CD4-positive, CD25-positive, alpha-beta regulatory T cell (primary cell): ENCODE measurements at regions not wholly inside any gene's neighbourhood (a gene's known extent, or its start where the extent isn't known, plus 50 kb on each side); places are given as distances from the start of the nearest gene placed in this dataset.

ENCODE experiments used
- ATAC-seq, 2 donors: fragments of 150-1000 bp; cut with Tn5 transposase; one replicate each; pipeline ENCODE4 v1.10.0; 2021; ENCODE audit warnings: low read depth in 2 of 2, moderate number of reproducible peaks in 2 of 2, moderate library complexity in 1 of 2
- DNase-seq, 3 donors: peaks; one replicate each; pipeline versions ENCODE4 v3.0.0 to v3.0.0-alpha.2; 2012 to 2022; ENCODE audit warnings: mixed read lengths in 1 of 3
- H3K27ac ChIP-seq: one replicate; pipeline ENCODE4 v1.7.0; 2013; ENCODE audit warnings: mild to moderate bottlenecking, low read length; ENCODE audit not compliant: insufficient read depth, poor library complexity, severe bottlenecking
- H3K27me3 ChIP-seq: one replicate; pipeline ENCODE4 v1.7.0; 2013; ENCODE audit warnings: low read length; ENCODE audit not compliant: control insufficient read depth, insufficient read depth
- H3K36me3 ChIP-seq: one replicate; pipeline ENCODE4 v1.7.0; 2013; ENCODE audit warnings: mild to moderate bottlenecking, low read length, moderate library complexity; ENCODE audit not compliant: control insufficient read depth, insufficient read depth
- H3K4me1 ChIP-seq: 2 replicates; pipeline ENCODE4 v1.7.0; 2013; ENCODE audit warnings: mild to moderate bottlenecking, low read length; ENCODE audit not compliant: insufficient read depth, control insufficient read depth, poor library complexity, severe bottlenecking
- H3K4me3 ChIP-seq: one replicate; pipeline ENCODE4 v1.7.0; 2013; ENCODE audit warnings: low read depth, mild to moderate bottlenecking, low read length, moderate library complexity
- H3K9me3 ChIP-seq, 2 experiments: 1 replicate in 1 of 2; 2 replicates in 1 of 2; pipeline ENCODE4 v1.7.0; 2013; ENCODE audit warnings: low read length in 2 of 2, mild to moderate bottlenecking in 1 of 2, moderate library complexity in 1 of 2; ENCODE audit not compliant: control insufficient read depth in 2 of 2
- H3K27ac Mint-ChIP-seq, 3 donors: one replicate each; pipeline ENCODE4 v1.8.0; 2020 to 2022; ENCODE audit warnings: mild to moderate bottlenecking in 3 of 3, mixed read lengths in 3 of 3, moderate library complexity in 2 of 3
- H3K27me3 Mint-ChIP-seq: one replicate; pipeline ENCODE4 v1.8.0; 2022; ENCODE audit warnings: mild to moderate bottlenecking, mixed read lengths
- H3K36me3 Mint-ChIP-seq: one replicate; pipeline ENCODE4 v1.8.0; 2020; ENCODE audit warnings: mixed read lengths
- H3K4me1 Mint-ChIP-seq, 4 donors: one replicate each; pipeline ENCODE4 v1.8.0; 2020 to 2022; ENCODE audit warnings: mixed read lengths in 4 of 4, mild to moderate bottlenecking in 1 of 4
- H3K4me3 Mint-ChIP-seq, 4 donors: one replicate each; pipeline ENCODE4 v1.8.0; 2020 to 2022; ENCODE audit warnings: mild to moderate bottlenecking in 4 of 4, mixed read lengths in 4 of 4, moderate library complexity in 3 of 4
- H3K9me3 Mint-ChIP-seq, 7 donors: one replicate each; pipeline ENCODE4 v1.8.0; 2020 to 2022; ENCODE audit warnings: mixed read lengths in 7 of 7, mild to moderate bottlenecking in 3 of 7, moderate library complexity in 2 of 7

- H3K4me3 Mint-ChIP-seq: no peak overlapping the region
- Histone ChIP-seq H3K4me1 (no peaks in the 10 kb centered on the region), H3K36me3 (no peaks in the 10 kb centered on the region), H3K4me3 (no peak overlapping the region), H3K9me3 (no peaks in the 10 kb centered on the region), H3K27ac (no peak overlapping the region), H3K27me3 (no peaks in the 10 kb centered on the region)
- peaks cover 5% of the 10 kb centered on the region for H3K36me3 Mint-ChIP-seq
- peaks cover 0 to 11% (median 2%) of the 10 kb centered on the region in 7 donors for H3K9me3 Mint-ChIP-seq
- no peak for DNase-seq
- H3K4me1 Mint-ChIP-seq: peaks cover 0 to 13% (median 5%) of the 10 kb centered on the region in 4 donors
- ATAC-seq: no peak
- H3K27ac Mint-ChIP-seq: no peak overlapping the region
- peaks cover 10% of the 10 kb centered on the region for H3K27me3 Mint-ChIP-seq
These were observed 91.8 kb upstream of the BCL6 start for GRCh38 chr3:187836823-187837770.

DNA sequence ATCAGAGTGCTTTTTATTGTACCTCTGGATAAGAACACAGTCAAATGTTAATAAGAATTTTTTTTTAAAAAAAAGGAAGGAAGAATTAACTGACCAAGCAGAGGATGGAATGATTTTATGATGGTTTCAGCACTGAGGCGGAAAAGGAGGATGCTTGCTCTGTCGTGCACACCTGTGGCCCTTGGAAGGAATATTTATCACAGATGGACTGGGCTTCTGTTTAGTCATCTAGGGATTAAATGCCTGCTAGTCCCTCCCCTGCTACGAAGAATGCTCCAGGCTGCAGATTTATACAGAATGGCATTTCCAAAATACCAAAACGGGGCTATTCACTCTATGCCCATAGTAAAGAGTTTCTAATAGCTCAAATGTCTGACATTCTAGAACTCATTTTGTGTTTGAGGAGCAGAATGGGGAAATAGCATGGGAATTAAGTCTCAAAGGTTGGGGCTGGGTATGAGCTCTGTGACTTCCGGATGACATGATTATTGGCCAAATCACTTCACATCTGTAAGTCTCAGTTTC, 92.8 kb upstream of the BCL6 start:
- peaks cover 0 to 13% (median under 1%) of the 10 kb centered on the region in 4 donors for H3K4me1 Mint-ChIP-seq
- H3K36me3 ChIP-seq: no peaks in the 10 kb centered on the region
- no peaks in the 10 kb centered on the region for H3K27me3 ChIP-seq
- no peak overlapping the region for H3K4me3 Mint-ChIP-seq
- peaks cover 4% of the 10 kb centered on the region for H3K27me3 Mint-ChIP-seq
- DNase-seq (no peak), ATAC-seq (no peak)
- H3K4me1 ChIP-seq: no peaks in the 10 kb centered on the region
- peaks cover 0 to 11% (median 2%) of the 10 kb centered on the region in 7 donors for H3K9me3 Mint-ChIP-seq
- no peaks in the 10 kb centered on the region for H3K9me3 ChIP-seq
- H3K27ac ChIP-seq: no peak overlapping the region
- H3K36me3 Mint-ChIP-seq: peaks cover 5% of the 10 kb centered on the region
- no peak overlapping the region for H3K4me3 ChIP-seq
- no peak overlapping the region for H3K27ac Mint-ChIP-seq

DNA sequence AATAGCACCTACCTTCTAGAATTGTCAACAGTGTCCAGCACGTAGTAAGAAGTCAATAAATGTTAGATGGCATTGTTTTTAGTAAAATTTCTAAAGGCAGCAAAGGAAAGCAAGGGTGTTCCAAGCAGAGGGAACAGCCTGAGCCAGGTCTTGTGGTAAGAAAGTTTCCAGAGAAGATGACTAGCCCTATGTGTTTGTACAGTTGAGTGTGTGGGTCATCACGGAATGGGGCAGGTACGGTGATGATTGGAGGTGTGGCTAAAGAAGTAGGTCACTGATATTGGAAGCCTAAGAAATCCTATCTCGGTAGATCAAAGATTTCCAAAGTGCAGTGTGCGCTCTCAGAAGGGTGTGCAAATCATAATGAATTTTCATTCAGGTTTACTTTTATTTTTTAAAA, 94.2 kb upstream of the BCL6 start:
- H3K9me3 ChIP-seq: no peaks in the 10 kb centered on the region
- H3K4me3 Mint-ChIP-seq: no peak overlapping the region
- H3K27me3 Mint-ChIP-seq: peaks cover 4% of the 10 kb centered on the region
- no peaks in the 10 kb centered on the region for H3K27me3 ChIP-seq
- H3K36me3 ChIP-seq: no peaks in the 10 kb centered on the region
- H3K27ac Mint-ChIP-seq: no peak overlapping the region
- no peak overlapping the region for H3K27ac ChIP-seq
- peaks cover 0 to 11% (median 2%) of the 10 kb centered on the region in 7 donors for H3K9me3 Mint-ChIP-seq
- H3K36me3 Mint-ChIP-seq: peaks cover 5% of the 10 kb centered on the region
- no peak for DNase-seq
- H3K4me1 ChIP-seq: no peaks in the 10 kb centered on the region
- H3K4me3 ChIP-seq: no peak overlapping the region
- ATAC-seq: no peak
- H3K4me1 Mint-ChIP-seq: peaks cover 0 to 13% (median 0%) of the 10 kb centered on the region in 4 donors

GRCh38 chr3:187840856-187841255, 95.6 kb upstream of the BCL6 start:
- Mint-ChIP-seq H3K9me3 (no peaks in the 10 kb centered on the region), H3K27me3 (peaks cover 4% of the 10 kb centered on the region), H3K27ac (no peak overlapping the region), H3K4me1 (peaks cover 0 to 9% (median 0%) of the 10 kb centered on the region in 4 donors), H3K36me3 (no peaks in the 10 kb centered on the region), H3K4me3 (no peak overlapping the region)
- ATAC-seq (no peak), DNase-seq (no peak)
- Histone ChIP-seq H3K36me3 (no peaks in the 10 kb centered on the region), H3K4me3 (no peak overlapping the region), H3K27me3 (no peaks in the 10 kb centered on the region), H3K4me1 (no peaks in the 10 kb centered on the region), H3K27ac (no peak overlapping the region), H3K9me3 (no peaks in the 10 kb centered on the region)

DNA sequence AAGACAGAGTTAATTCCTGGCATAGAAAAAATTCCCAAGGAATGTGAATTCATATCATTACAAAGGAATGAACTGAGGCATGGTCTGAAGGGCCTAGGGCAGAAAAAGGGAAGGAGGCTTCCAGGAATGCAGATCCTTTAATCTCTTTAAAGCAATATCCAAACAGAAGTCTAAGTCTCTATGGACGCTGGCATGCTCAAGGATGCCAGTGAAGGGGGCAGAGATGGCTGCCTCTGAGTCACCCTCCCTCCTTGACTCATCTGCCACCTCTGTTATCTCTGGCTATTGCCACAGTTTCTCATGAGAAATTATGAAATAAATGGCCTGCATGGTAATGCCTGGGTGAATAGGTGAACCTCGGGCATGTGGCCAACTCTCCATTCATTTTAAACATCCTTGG, 96.3 kb upstream of the BCL6 start:
- no peaks in the 10 kb centered on the region for H3K36me3 ChIP-seq
- no peak overlapping the region for H3K4me3 ChIP-seq
- Mint-ChIP-seq H3K27ac (no peak overlapping the region), H3K4me1 (peaks cover 0 to 9% (median 0%) of the 10 kb centered on the region in 4 donors), H3K9me3 (peaks cover 0 to 1% (median 0%) of the 10 kb centered on the region in 7 donors), H3K27me3 (peaks cover 4% of the 10 kb centered on the region), H3K36me3 (no peaks in the 10 kb centered on the region), H3K4me3 (no peak overlapping the region)
- ATAC-seq (no peak), DNase-seq (no peak)
- H3K9me3 ChIP-seq: no peaks in the 10 kb centered on the region
- no peak overlapping the region for H3K27ac ChIP-seq
- no peaks in the 10 kb centered on the region for H3K4me1 ChIP-seq
- H3K27me3 ChIP-seq: no peaks in the 10 kb centered on the region

- no peaks in the 10 kb centered on the region for H3K27me3 ChIP-seq
- ATAC-seq: no peak
- Mint-ChIP-seq H3K27me3 (peaks cover 4% of the 10 kb centered on the region), H3K4me3 (no peak overlapping the region), H3K4me1 (peaks cover 0 to 9% (median 0%) of the 10 kb centered on the region in 4 donors), H3K36me3 (no peaks in the 10 kb centered on the region), H3K27ac (no peak overlapping the region), H3K9me3 (peaks cover 0 to 1% (median 0%) of the 10 kb centered on the region in 7 donors)
- H3K4me1 ChIP-seq: no peaks in the 10 kb centered on the region
- H3K9me3 ChIP-seq: no peaks in the 10 kb centered on the region
- no peak for DNase-seq
- H3K4me3 ChIP-seq: no peak overlapping the region
- no peak overlapping the region for H3K27ac ChIP-seq
- H3K36me3 ChIP-seq: no peaks in the 10 kb centered on the region
These were observed 98.4 kb upstream of the BCL6 start for GRCh38 chr3:187843654-187844053.

GRCh38 chr3:187844708-187845107, 99.4 kb upstream of the BCL6 start:
- H3K9me3 Mint-ChIP-seq: peaks cover 0 to 1% (median 0%) of the 10 kb centered on the region in 7 donors
- H3K27ac ChIP-seq: no peak overlapping the region

More at GRCh38 chr3:187844708-187845107, 99.4 kb upstream of the BCL6 start:
- Mint-ChIP-seq H3K4me3 (no peak overlapping the region), H3K27me3 (peaks cover 4% of the 10 kb centered on the region), H3K36me3 (no peaks in the 10 kb centered on the region), H3K4me1 (peaks cover 0 to 9% (median 0%) of the 10 kb centered on the region in 4 donors), H3K27ac (no peak overlapping the region)
- no peaks in the 10 kb centered on the region for H3K4me1 ChIP-seq
- ATAC-seq (no peak), DNase-seq (no peak)
- no peaks in the 10 kb centered on the region for H3K27me3 ChIP-seq
- H3K36me3 ChIP-seq: no peaks in the 10 kb centered on the region
- H3K9me3 ChIP-seq: no peaks in the 10 kb centered on the region
- H3K4me3 ChIP-seq: no peak overlapping the region
